ENCODE measurements at regions not wholly inside any gene's neighbourhood (a gene's known extent, or its start where the extent isn't known, plus 50 kb on each side); places are given as distances from the start of the nearest gene placed in this dataset.

DNA sequence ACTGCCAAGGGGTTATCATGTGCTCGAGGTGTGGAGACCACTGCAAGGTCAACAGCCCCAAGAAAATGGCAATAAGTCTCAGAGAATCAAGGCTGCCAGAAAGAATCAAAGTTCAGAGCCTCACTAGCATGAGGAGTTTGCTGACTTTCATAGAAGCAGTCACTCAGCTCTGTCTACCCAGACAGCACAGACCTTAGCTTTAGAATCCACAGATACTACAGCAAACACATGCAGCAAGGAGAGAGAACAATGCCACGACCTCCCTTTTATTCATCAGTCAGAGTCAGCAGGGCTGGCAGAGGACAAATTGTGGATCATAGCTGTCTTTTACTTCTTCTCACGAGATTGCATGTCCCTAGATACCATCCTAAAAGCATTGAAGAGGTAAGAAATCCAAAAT is 121.3 kb downstream of the MBL2 start:
- no peak overlapping the region for H3K4me3 Mint-ChIP-seq
- ATAC-seq (ENCODE audit: low read depth in 2 of 2), result no peak
- no peak for DNase-seq
- H3K9me3 Mint-ChIP-seq, result peaks cover 0 to 2% (median 0%) of the 10 kb centered on the region in 7 donors
- H3K27me3 Mint-ChIP-seq, result no peaks in the 10 kb centered on the region
- H3K36me3 Mint-ChIP-seq, result no peaks in the 10 kb centered on the region
- H3K27ac Mint-ChIP-seq, result no peak overlapping the region
- H3K4me1 Mint-ChIP-seq, result no peaks in the 10 kb centered on the region

DNA sequence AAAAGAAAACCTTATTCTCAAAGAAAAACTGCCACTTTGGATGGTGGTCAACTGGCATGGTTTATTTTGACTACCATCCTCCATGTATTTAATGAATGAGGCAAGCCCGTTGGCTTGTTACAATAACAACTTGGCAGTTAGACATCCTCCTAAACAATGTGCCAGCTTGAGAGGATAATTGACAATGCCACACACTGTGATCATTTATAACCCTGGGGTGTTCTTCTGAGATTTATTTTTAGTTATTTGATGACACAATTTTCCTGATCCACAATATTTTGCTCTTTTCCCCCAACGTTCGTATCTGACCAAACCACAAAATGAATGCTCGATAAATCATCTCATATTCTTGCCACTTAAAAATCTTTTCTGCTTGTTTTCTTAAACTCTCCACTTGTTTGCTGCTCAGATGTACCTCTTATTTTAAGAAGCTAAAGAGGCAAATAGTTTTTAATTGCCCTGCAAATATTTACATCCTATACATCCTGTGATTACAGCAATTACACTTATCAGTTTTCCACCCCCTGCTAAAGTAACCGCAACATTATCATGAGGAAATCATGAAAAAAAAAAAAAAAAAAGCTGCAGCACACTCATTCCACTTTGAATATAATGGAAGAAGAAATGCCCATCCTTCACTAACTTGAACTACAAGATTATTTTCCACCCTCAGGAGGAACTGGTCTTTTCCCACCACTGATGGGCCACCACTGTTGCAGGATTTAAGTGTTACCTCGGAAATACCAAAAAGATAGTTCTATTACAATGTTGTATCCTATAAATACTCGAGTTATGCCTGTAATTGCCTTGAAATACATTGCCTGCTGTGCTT is 119.9 kb downstream of the MBL2 start:
- H3K9me3 Mint-ChIP-seq, result peaks cover 0 to 2% (median 0%) of the 10 kb centered on the region in 7 donors
- DNase-seq (no peak), ATAC-seq (ENCODE audit: low read depth in 2 of 2) (no peak)
- no peaks in the 10 kb centered on the region for H3K27me3 Mint-ChIP-seq
- no peak overlapping the region for H3K4me3 Mint-ChIP-seq
- no peaks in the 10 kb centered on the region for H3K36me3 Mint-ChIP-seq
- H3K4me1 Mint-ChIP-seq, result no peaks in the 10 kb centered on the region
- peak overlapping the region in 1 of 6 donors; percentile 5 for H3K27ac Mint-ChIP-seq

DNA sequence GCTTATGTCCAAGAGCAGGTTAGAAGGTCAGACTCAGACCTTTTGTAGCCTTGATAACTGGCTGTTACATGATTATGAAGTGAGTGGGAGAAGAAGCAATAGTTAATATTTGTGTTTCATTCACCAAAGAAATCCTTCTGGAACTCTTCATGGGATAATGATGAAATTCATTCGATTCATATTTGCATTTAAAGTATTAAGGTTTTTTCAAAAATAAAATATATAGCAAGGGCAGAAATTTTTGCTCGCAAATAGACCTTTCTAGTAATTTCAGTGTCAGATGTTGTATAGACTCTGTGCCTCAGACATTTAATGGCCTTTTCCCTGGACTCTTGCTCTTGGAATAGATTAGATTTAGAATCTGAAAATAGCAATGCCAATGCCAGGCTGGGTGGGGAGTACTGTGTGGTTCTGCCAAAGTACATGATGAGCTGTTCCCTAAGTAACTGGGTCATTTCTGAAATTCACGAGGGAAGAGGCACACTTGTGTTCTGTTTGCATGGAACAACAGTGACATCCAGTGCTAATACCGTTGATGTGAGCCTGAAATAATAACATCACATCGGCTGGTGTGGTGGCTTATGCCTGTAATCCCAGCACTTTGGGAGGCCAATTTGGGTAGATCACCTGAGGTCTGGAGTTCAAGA is 119.2 kb downstream of the MBL2 start:
- ATAC-seq (ENCODE audit: low read depth in 2 of 2) (no peak), DNase-seq (no peak)
- H3K27ac Mint-ChIP-seq, result no peak overlapping the region
- H3K4me1 Mint-ChIP-seq, result no peaks in the 10 kb centered on the region
- peaks cover 0 to 2% (median 0%) of the 10 kb centered on the region in 7 donors for H3K9me3 Mint-ChIP-seq
- no peaks in the 10 kb centered on the region for H3K36me3 Mint-ChIP-seq
- H3K4me3 Mint-ChIP-seq, result no peak overlapping the region
- no peaks in the 10 kb centered on the region for H3K27me3 Mint-ChIP-seq

DNA sequence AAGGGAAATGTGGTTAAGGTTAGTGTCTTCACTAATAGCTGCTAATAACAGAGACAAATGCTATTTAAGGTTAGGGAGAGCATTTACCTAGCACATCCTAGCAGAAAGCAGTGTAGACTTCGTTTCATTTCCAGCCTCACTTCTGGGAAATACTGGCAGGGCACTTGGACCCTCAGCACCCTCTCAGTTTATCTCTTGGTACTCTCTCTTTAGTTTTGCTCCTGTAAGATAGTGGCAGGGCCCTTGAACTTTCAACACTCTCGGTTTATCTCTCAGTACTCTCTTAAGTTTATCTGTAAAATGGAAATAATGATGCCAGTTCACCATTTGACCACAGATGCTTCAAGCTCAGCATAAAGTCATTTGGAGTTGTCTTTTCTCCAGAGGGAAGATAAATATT is 118.4 kb downstream of the MBL2 start:
- no peak for DNase-seq
- Mint-ChIP-seq H3K4me3 (no peak overlapping the region), H3K9me3 (peaks cover 0 to 2% (median 0%) of the 10 kb centered on the region in 7 donors), H3K36me3 (no peaks in the 10 kb centered on the region), H3K27me3 (no peaks in the 10 kb centered on the region), H3K27ac (no peak overlapping the region), H3K4me1 (no peaks in the 10 kb centered on the region)
- no peak for ATAC-seq (ENCODE audit: low read depth in 2 of 2)

DNA sequence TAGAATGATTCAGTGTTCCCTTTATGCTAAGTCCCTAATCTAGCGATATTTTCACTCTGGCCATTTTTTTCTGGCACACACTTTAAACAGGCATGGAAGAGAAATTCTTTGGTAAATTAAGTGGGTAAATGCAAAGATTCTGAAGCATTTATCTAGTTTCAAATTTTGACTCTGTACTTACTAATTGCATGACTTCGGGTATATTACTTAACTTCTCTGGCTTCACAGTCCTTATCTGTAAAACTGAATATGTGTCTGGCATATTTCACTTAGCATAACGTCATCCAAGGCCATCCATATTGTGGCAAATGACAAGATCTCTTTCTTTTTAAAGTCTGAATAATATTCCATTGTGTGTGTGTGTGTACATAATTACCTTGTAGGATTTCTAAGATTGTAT is 114.5 kb downstream of the MBL2 start:
- DNase-seq (no peak), ATAC-seq (ENCODE audit: low read depth in 2 of 2) (no peak)
- Mint-ChIP-seq H3K27ac (no peak overlapping the region), H3K4me3 (no peak overlapping the region), H3K27me3 (no peaks in the 10 kb centered on the region), H3K4me1 (no peaks in the 10 kb centered on the region), H3K9me3 (no peaks in the 10 kb centered on the region), H3K36me3 (no peaks in the 10 kb centered on the region)

DNA sequence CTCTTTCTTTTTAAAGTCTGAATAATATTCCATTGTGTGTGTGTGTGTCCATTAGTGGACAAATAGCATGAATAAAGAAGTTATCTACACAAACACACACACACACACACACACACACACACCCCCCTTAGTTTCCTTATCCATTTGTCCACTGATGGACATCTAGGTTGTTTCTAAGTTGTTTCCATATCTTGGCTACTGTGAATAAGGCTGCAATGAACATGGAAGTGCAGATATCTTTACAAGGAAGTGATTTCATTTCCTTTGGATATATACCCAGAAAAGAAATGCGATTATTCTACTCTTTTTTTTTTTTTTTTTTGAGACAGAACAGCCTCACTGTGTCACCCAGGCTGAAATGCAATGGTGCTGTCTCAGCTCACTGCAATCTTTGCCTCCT is 113.5 kb downstream of the MBL2 start:
- H3K4me1 Mint-ChIP-seq, result no peaks in the 10 kb centered on the region
- H3K4me3 Mint-ChIP-seq, result no peak overlapping the region
- H3K36me3 Mint-ChIP-seq, result no peaks in the 10 kb centered on the region
- H3K27me3 Mint-ChIP-seq, result no peaks in the 10 kb centered on the region
- H3K9me3 Mint-ChIP-seq, result no peaks in the 10 kb centered on the region
- DNase-seq, result no peak
- no peak for ATAC-seq (ENCODE audit: low read depth in 2 of 2)
- no peak overlapping the region for H3K27ac Mint-ChIP-seq

DNA sequence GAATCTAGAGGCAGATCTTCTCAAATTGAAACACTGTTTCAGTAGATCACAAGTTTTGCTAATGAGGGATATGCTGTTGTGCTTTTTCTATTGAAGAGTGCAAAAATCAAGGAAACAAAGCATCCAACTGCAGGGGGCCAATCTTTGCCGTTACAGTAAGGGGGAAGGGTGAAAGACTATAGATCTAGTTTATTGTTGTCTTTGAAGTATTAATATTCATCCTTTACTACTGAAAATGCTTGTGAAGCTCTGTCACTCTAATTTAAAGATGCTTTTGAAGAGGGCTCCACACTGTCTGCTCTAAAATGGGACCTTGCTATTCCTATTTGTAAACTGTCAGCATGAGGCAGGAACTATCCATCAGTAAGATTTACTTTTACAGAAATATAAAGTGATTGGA is 110.3 kb downstream of the MBL2 start:
- DNase-seq (no peak), ATAC-seq (ENCODE audit: low read depth in 2 of 2) (no peak)
- Mint-ChIP-seq H3K4me1 (no peaks in the 10 kb centered on the region), H3K4me3 (no peak overlapping the region), H3K9me3 (peaks cover 2 to 11% (median 4%) of the 10 kb centered on the region in 7 donors), H3K27me3 (no peaks in the 10 kb centered on the region), H3K36me3 (no peaks in the 10 kb centered on the region), H3K27ac (no peak overlapping the region)

DNA sequence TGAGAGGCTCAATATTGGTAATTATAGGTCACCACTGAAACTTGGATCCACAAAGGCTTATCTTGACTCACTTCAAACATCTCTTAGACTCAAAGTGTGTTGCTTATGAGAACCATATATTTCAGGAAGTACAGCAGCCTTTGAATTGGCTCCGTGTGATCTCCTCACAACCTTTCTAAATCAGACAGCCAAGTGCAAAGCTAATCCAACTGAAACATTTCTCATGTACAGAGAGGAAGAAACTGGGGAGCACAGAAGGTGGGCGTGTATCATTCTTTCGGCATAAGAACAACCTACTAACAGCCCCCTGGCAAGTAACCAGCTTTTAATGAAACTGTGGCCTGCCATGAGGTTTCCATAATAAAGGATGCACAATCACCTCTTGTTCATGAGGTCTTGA is 109.4 kb downstream of the MBL2 start:
- DNase-seq, result no peak
- Mint-ChIP-seq H3K4me3 (no peak overlapping the region), H3K9me3 (peaks cover 2 to 14% (median 4%) of the 10 kb centered on the region in 7 donors), H3K36me3 (no peaks in the 10 kb centered on the region), H3K4me1 (no peaks in the 10 kb centered on the region), H3K27ac (no peak overlapping the region), H3K27me3 (no peaks in the 10 kb centered on the region)
- no peak for ATAC-seq (ENCODE audit: low read depth in 2 of 2)

DNA sequence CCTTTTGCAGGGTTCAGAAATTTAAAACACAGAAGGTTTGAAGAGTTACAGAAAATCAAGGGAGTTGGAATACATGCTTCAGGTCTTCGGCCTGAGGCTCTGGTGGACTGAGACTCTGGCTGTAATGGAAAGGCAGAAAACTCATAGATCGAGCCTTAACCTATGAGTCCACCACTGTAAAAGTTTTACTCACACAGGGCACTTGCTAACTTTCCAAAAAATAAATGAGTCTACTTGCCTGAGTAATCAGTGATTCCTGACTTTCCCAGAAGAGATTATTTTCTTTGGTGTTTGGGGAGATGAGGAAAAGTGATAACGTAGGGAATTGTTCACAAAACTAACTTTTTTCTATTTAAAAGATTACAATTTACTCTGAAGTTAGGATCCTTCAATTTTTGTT is 108.0 kb downstream of the MBL2 start:
- H3K4me3 Mint-ChIP-seq, result no peak overlapping the region
- H3K27ac Mint-ChIP-seq, result no peak overlapping the region
- no peak for DNase-seq
- no peaks in the 10 kb centered on the region for H3K36me3 Mint-ChIP-seq
- H3K9me3 Mint-ChIP-seq, result peaks cover 2 to 14% (median 4%) of the 10 kb centered on the region in 7 donors
- no peaks in the 10 kb centered on the region for H3K4me1 Mint-ChIP-seq
- no peak for ATAC-seq (ENCODE audit: low read depth in 2 of 2)
- no peaks in the 10 kb centered on the region for H3K27me3 Mint-ChIP-seq

DNA sequence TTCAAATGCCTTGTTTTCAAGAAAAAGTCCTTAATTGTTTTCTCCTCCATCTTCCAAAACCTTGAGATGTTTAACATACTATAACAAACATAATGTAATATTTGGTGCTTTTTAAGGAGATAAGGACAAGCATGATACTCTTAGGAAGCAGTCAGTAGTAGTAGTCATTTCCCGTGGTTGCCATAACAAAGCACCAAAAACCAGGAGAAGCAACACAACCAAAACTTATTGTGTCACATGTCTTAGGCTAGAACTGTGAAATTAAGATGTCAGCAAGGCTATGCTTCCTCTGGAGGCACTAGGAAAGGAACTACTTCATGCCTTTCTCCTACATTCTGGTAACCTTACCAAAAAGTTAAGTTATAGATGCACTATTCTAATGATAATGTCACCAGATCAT is 106.8 kb downstream of the MBL2 start:
- H3K36me3 Mint-ChIP-seq, result no peaks in the 10 kb centered on the region
- no peak overlapping the region for H3K27ac Mint-ChIP-seq
- peaks cover 2 to 14% (median 4%) of the 10 kb centered on the region in 7 donors for H3K9me3 Mint-ChIP-seq
- no peaks in the 10 kb centered on the region for H3K27me3 Mint-ChIP-seq
- H3K4me3 Mint-ChIP-seq, result no peak overlapping the region
- DNase-seq (no peak), ATAC-seq (ENCODE audit: low read depth in 2 of 2) (no peak)
- no peaks in the 10 kb centered on the region for H3K4me1 Mint-ChIP-seq

DNA sequence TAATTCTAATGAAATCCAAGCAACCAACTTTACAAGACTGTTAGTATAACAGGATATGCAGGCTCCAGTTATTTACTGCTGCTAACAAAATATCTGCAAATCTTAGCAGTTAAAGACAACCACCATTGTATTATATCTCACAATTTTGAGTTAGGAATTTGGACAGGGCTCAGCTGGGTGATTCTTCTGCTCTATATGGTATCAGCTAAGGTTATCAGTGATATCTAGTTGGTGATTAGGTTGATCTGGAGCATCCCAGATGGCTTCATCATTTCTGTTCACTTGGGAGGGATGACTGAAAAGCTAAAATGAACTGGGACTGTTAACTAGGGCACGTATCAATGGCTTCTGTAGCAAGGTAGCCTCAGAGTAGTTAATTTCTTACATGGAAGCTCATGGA is 105.7 kb downstream of the MBL2 start:
- Mint-ChIP-seq H3K36me3 (no peaks in the 10 kb centered on the region), H3K4me1 (no peaks in the 10 kb centered on the region), H3K27me3 (no peaks in the 10 kb centered on the region), H3K27ac (no peak overlapping the region), H3K9me3 (peaks cover 2 to 14% (median 4%) of the 10 kb centered on the region in 7 donors), H3K4me3 (no peak overlapping the region)
- no peak for ATAC-seq (ENCODE audit: low read depth in 2 of 2)
- DNase-seq, result no peak

DNA sequence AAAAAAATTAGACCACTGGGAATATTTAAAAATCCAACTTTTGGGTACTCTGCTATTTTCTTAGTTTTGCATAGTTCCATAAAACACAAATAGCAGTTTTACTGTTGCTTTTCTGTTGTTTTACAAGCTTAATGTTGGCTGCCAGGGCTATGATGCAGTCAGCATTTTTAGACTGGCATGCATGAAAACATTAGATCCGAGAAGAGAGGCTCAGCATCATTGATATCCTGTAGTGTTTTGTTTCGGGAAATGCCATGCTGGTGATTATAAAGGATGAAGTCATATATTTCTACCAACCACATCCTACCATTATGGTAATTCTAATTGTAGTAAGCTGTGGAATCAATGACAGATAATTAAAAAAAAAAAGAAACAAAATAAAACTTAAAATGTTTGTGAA is 104.6 kb downstream of the MBL2 start:
- H3K27me3 Mint-ChIP-seq, result no peaks in the 10 kb centered on the region
- no peak for DNase-seq
- no peaks in the 10 kb centered on the region for H3K36me3 Mint-ChIP-seq
- no peak for ATAC-seq (ENCODE audit: low read depth in 2 of 2)
- H3K4me1 Mint-ChIP-seq, result no peaks in the 10 kb centered on the region
- peaks cover 2 to 14% (median 4%) of the 10 kb centered on the region in 7 donors for H3K9me3 Mint-ChIP-seq
- no peak overlapping the region for H3K4me3 Mint-ChIP-seq
- no peak overlapping the region for H3K27ac Mint-ChIP-seq

DNA sequence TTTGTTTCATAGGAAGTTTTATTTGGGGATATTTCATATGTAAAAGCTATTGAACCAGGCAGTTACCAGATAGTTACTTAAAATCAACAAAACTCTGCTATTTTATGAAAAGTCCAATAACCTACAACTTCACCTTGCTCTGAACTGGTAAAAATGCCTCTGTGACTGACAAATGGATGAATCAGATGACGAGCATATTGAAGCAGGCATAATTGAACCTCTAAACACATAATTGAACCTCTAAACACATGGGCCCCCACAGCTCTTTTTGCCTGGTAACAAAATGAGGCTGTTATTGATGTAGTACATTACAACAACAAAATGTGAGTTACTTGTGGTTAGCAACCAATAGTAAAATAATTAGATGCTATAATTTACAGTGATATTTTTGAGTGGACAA is 99.7 kb downstream of the MBL2 start:
- Mint-ChIP-seq H3K9me3 (no peaks in the 10 kb centered on the region), H3K4me1 (no peaks in the 10 kb centered on the region), H3K36me3 (no peaks in the 10 kb centered on the region), H3K27ac (no peak overlapping the region), H3K4me3 (no peak overlapping the region), H3K27me3 (no peaks in the 10 kb centered on the region)
- ATAC-seq (ENCODE audit: low read depth in 2 of 2) (no peak), DNase-seq (no peak)

DNA sequence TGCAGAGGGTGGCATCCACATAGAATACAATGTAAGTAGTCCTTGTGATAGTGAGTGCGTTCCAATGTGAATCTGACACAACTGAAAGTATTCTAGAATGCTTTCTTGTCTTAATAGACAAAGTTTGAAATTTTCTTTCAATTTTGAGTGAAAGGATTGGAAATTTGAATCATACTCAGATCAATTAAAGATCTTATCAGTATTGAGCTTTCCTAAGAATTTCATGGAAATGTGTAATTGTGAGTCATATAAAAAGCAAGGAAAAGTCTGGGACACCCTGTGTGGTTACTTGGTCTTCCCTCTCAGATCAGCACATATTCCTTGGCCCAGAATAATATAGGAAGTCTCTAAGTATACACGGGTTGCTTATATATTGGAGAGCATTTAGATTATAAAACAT is 99.1 kb downstream of the MBL2 start:
- Mint-ChIP-seq H3K4me1 (no peaks in the 10 kb centered on the region), H3K4me3 (no peak overlapping the region), H3K27me3 (no peaks in the 10 kb centered on the region), H3K9me3 (no peaks in the 10 kb centered on the region), H3K36me3 (no peaks in the 10 kb centered on the region), H3K27ac (no peak overlapping the region)
- DNase-seq, result no peak
- ATAC-seq (ENCODE audit: low read depth in 2 of 2), result no peak
